ENCODE measurements at regions not wholly inside any gene's neighbourhood (a gene's known extent, or its start where the extent isn't known, plus 50 kb on each side); places are given as distances from the start of the nearest gene placed in this dataset.

DNA sequence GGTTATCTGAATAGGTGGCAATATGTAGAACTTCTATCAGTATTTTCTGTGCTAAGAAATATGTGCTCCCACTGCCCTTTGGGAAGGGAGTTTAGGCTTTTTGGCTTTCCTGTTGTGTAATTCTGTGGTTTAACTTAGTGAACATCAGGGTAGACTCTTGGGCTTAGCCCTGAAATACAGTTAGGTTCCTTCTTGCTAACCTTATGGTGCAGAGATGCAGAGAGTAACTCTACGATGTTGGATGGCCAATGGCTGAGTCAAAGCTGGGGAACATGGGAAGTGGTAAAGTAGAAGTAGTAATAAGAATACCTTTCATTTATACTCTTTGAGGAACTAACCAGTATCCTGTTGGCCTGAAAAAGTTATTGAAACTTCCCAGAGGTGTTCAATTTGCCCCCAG is 80.8 kb upstream of the IL12A start:
- POLR2A ChIA-PET, result no interaction called here
- Histone ChIP-seq H3K9me3 (ENCODE audit: control insufficient read depth, insufficient read depth, low read depth, low read length) (no peaks in the 10 kb centered on the region), H3K4me3 (ENCODE audit: low read depth, low read length) (no peak overlapping the region), H3K4me1 (ENCODE audit: control insufficient read depth, insufficient read depth, low read length) (no peaks in the 10 kb centered on the region), H3K36me3 (ENCODE audit: control insufficient read depth in 2 of 2, insufficient read depth in 1 of 2, low read length in 2 of 2) (no peaks in the 10 kb centered on the region), H3K27ac (ENCODE audit: extremely low read depth, low read depth, low read length) (no peak overlapping the region)
- TF ChIP-seq ZNF423 (tag by site-specific recombination; IDR thresholded peaks at IDR 0.05) (no peak), KLF8 (tag by site-specific recombination; IDR thresholded peaks at IDR 0.05) (no peak)
- TF ChIP-seq, protein P1, sequence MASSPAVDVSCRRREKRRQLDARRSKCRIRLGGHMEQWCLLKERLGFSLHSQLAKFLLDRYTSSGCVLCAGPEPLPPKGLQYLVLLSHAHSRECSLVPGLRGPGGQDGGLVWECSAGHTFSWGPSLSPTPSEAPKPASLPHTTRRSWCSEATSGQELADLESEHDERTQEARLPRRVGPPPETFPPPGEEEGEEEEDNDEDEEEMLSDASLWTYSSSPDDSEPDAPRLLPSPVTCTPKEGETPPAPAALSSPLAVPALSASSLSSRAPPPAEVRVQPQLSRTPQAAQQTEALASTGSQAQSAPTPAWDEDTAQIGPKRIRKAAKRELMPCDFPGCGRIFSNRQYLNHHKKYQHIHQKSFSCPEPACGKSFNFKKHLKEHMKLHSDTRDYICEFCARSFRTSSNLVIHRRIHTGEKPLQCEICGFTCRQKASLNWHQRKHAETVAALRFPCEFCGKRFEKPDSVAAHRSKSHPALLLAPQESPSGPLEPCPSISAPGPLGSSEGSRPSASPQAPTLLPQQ (tag by site-specific recombination; IDR thresholded peaks at IDR 0.05), result no peak
- CTCF ChIA-PET, result interaction anchor here (2.1 kb wide), 1 partner anchor 98 kb away, joined by 6 read pairs; no protein-coding TSS in a partner anchor

DNA sequence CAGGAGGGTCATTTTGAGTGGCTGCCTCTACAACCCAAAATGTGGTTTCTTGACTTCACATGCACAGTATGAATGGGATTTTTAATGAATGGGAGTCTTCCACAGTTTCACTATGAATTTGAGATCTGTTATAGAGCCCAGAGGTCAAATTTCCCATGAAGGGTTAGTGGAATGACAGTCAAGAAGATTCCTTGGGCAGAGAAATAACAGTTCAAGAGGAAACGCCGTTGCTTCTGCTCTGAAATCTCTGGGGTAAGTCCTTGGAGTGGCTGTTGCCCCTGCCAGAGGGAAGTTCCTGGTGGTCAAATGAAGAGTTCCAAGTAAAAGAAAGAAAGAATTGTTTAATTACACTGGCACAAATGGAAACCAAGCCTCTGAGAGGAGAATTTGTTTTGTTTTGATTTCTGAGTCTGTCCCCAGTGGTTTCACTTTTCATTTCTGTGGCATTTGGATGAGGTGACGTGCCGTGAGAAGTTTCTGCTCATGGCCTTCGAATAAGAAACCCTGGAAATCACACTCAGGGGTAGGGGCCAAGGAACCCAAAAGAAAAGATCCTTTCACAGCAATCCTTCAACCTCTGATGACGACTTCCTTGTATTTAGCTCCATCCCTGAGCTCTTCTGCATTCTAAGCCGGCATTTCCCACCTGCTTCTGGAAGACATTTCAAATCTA is 77.5 kb upstream of the IL12A start:
- Histone ChIP-seq H3K4me3 (ENCODE audit: low read depth, low read length) (no peak overlapping the region), H3K4me1 (ENCODE audit: control insufficient read depth, insufficient read depth, low read length) (no peaks in the 10 kb centered on the region), H3K9me3 (ENCODE audit: control insufficient read depth, insufficient read depth, low read depth, low read length) (no peaks in the 10 kb centered on the region), H3K36me3 (ENCODE audit: control insufficient read depth in 2 of 2, insufficient read depth in 1 of 2, low read length in 2 of 2) (no peaks in the 10 kb centered on the region), H3K27ac (ENCODE audit: extremely low read depth, low read depth, low read length) (no peak overlapping the region)
- ChIA-PET POLR2A (no interaction called here), CTCF (no interaction called here)
- TF ChIP-seq ZNF223 (tag by site-specific recombination; IDR thresholded peaks at IDR 0.05), result no peak
- TF ChIP-seq, protein P2, sequence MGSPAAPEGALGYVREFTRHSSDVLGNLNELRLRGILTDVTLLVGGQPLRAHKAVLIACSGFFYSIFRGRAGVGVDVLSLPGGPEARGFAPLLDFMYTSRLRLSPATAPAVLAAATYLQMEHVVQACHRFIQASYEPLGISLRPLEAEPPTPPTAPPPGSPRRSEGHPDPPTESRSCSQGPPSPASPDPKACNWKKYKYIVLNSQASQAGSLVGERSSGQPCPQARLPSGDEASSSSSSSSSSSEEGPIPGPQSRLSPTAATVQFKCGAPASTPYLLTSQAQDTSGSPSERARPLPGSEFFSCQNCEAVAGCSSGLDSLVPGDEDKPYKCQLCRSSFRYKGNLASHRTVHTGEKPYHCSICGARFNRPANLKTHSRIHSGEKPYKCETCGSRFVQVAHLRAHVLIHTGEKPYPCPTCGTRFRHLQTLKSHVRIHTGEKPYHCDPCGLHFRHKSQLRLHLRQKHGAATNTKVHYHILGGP (tag by site-specific recombination; IDR thresholded peaks at IDR 0.05), result no peak
- TF ChIP-seq, protein P3, sequence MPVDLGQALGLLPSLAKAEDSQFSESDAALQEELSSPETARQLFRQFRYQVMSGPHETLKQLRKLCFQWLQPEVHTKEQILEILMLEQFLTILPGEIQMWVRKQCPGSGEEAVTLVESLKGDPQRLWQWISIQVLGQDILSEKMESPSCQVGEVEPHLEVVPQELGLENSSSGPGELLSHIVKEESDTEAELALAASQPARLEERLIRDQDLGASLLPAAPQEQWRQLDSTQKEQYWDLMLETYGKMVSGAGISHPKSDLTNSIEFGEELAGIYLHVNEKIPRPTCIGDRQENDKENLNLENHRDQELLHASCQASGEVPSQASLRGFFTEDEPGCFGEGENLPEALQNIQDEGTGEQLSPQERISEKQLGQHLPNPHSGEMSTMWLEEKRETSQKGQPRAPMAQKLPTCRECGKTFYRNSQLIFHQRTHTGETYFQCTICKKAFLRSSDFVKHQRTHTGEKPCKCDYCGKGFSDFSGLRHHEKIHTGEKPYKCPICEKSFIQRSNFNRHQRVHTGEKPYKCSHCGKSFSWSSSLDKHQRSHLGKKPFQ (tag by site-specific recombination; IDR thresholded peaks at IDR 0.05), result no peak
- TF ChIP-seq ZNF184 (tag by site-specific recombination; IDR thresholded peaks at IDR 0.05), result no peak
- TF ChIP-seq ZFP41 (tag by site-specific recombination; IDR thresholded peaks at IDR 0.05; ENCODE audit: borderline replicate concordance), result no peak
- no peak for TF ChIP-seq ZNF792 (tag by site-specific recombination; IDR thresholded peaks at IDR 0.05)
- TF ChIP-seq ZNF624 (tag by site-specific recombination; IDR thresholded peaks at IDR 0.05), result no peak
- TF ChIP-seq, protein P4, sequence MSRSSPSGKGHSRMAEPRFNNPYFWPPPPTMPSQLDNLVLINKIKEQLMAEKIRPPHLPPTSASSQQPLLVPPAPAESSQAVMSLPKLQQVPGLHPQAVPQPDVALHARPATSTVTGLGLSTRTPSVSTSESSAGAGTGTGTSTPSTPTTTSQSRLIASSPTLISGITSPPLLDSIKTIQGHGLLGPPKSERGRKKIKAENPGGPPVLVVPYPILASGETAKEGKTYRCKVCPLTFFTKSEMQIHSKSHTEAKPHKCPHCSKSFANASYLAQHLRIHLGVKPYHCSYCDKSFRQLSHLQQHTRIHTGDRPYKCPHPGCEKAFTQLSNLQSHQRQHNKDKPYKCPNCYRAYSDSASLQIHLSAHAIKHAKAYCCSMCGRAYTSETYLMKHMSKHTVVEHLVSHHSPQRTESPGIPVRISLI (tag by site-specific recombination; IDR thresholded peaks at IDR 0.05), result no peak

DNA sequence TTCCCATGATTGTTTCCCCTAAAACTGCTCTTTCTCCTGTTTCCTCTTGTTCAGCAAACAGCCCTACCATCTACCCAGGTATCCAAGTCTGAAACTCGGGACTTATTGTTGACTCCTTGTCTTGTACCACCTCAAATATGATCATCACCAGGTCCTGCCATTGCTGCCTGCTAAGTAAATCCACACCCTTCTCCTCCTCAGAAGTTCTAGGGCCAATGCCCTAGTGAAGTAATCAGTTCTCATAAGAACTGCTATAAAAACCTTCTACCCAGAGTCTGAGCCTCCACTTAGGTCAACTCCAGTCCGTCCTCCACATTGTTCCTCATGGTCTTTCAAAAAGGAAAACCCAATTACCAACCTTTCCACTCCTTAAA is 77.0 kb upstream of the IL12A start:
- Histone ChIP-seq H3K9me3 (ENCODE audit: control insufficient read depth, insufficient read depth, low read depth, low read length) (no peaks in the 10 kb centered on the region), H3K27ac (ENCODE audit: extremely low read depth, low read depth, low read length) (no peak overlapping the region), H3K4me1 (ENCODE audit: control insufficient read depth, insufficient read depth, low read length) (no peaks in the 10 kb centered on the region), H3K36me3 (ENCODE audit: control insufficient read depth in 2 of 2, insufficient read depth in 1 of 2, low read length in 2 of 2) (no peaks in the 10 kb centered on the region), H3K4me3 (ENCODE audit: low read depth, low read length) (no peak overlapping the region)
- POLR2A ChIA-PET, result no interaction called here
- CTCF ChIA-PET, result no interaction called here
- no peak for TF ChIP-seq ZFP41 (tag by site-specific recombination; IDR thresholded peaks at IDR 0.05; ENCODE audit: borderline replicate concordance)
- no peak for TF ChIP-seq ZNF560 (tag by site-specific recombination; IDR thresholded peaks at IDR 0.05; ENCODE audit: borderline replicate concordance)
- TF ChIP-seq, protein P5, sequence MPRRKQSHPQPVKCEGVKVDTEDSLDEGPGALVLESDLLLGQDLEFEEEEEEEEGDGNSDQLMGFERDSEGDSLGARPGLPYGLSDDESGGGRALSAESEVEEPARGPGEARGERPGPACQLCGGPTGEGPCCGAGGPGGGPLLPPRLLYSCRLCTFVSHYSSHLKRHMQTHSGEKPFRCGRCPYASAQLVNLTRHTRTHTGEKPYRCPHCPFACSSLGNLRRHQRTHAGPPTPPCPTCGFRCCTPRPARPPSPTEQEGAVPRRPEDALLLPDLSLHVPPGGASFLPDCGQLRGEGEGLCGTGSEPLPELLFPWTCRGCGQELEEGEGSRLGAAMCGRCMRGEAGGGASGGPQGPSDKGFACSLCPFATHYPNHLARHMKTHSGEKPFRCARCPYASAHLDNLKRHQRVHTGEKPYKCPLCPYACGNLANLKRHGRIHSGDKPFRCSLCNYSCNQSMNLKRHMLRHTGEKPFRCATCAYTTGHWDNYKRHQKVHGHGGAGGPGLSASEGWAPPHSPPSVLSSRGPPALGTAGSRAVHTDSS (tag by site-specific recombination; IDR thresholded peaks at IDR 0.05), result no peak
- TF ChIP-seq, protein P6, sequence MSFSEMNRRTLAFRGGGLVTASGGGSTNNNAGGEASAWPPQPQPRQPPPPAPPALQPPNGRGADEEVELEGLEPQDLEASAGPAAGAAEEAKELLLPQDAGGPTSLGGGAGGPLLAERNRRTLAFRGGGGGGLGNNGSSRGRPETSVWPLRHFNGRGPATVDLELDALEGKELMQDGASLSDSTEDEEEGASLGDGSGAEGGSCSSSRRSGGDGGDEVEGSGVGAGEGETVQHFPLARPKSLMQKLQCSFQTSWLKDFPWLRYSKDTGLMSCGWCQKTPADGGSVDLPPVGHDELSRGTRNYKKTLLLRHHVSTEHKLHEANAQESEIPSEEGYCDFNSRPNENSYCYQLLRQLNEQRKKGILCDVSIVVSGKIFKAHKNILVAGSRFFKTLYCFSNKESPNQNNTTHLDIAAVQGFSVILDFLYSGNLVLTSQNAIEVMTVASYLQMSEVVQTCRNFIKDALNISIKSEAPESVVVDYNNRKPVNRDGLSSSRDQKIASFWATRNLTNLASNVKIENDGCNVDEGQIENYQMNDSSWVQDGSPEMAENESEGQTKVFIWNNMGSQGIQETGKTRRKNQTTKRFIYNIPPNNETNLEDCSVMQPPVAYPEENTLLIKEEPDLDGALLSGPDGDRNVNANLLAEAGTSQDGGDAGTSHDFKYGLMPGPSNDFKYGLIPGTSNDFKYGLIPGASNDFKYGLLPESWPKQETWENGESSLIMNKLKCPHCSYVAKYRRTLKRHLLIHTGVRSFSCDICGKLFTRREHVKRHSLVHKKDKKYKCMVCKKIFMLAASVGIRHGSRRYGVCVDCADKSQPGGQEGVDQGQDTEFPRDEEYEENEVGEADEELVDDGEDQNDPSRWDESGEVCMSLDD (tag by site-specific recombination; IDR thresholded peaks at IDR 0.05), result no peak
- no peak for TF ChIP-seq ZNF654 (tag by site-specific recombination; IDR thresholded peaks at IDR 0.05; ENCODE audit: low read depth)
- TF ChIP-seq, protein P7, sequence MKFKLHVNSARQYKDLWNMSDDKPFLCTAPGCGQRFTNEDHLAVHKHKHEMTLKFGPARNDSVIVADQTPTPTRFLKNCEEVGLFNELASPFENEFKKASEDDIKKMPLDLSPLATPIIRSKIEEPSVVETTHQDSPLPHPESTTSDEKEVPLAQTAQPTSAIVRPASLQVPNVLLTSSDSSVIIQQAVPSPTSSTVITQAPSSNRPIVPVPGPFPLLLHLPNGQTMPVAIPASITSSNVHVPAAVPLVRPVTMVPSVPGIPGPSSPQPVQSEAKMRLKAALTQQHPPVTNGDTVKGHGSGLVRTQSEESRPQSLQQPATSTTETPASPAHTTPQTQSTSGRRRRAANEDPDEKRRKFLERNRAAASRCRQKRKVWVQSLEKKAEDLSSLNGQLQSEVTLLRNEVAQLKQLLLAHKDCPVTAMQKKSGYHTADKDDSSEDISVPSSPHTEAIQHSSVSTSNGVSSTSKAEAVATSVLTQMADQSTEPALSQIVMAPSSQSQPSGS (tag by site-specific recombination; IDR thresholded peaks at IDR 0.05; ENCODE audit: low read depth), result no peak
- TF ChIP-seq ZFP69B (tag by site-specific recombination; IDR thresholded peaks at IDR 0.05), result no peak
- TF ChIP-seq IKZF3 (tag by site-specific recombination; IDR thresholded peaks at IDR 0.05), result no peak
- TF ChIP-seq ZNF785 (tag by site-specific recombination; IDR thresholded peaks at IDR 0.05), result no peak
- no peak for TF ChIP-seq ZSCAN30 (tag by site-specific recombination; IDR thresholded peaks at IDR 0.05)

Data from HEK293 (cell line).